Mesenchymal stem cell (in vitro differentiated cells and primary cell): ENCODE measurements at regions not wholly inside any gene's neighbourhood (a gene's known extent, or its start where the extent isn't known, plus 50 kb on each side); places are given as distances from the start of the nearest gene placed in this dataset.

ENCODE experiments used
- DNase-seq: peaks from one replicate; pipeline ENCODE4 v3.0.0-alpha.2; 2013
- H2AFZ ChIP-seq: one replicate; pipeline ENCODE4 v1.6.1; 2013; ENCODE audit warnings: low read depth, mild to moderate bottlenecking, control low read depth, inconsistent platforms, low read length, moderate library complexity
- H2AK5ac ChIP-seq: 2 replicates; pipeline ENCODE4 v1.6.1; 2013; ENCODE audit warnings: low read length, moderate library complexity, mild to moderate bottlenecking, inconsistent platforms; ENCODE audit not compliant: severe bottlenecking
- H2BK120ac ChIP-seq: one replicate; pipeline ENCODE4 v1.6.1; 2013; ENCODE audit warnings: low read depth, mild to moderate bottlenecking, inconsistent platforms, low read length, moderate library complexity
- H2BK12ac ChIP-seq, 2 experiments: one replicate each; pipeline ENCODE4 v1.6.1; 2013; ENCODE audit warnings: inconsistent platforms in 2 of 2, low read length in 2 of 2, mild to moderate bottlenecking in 2 of 2, moderate library complexity in 2 of 2, control low read depth in 1 of 2
- H2BK15ac ChIP-seq: one replicate; pipeline ENCODE4 v1.6.1; 2013; ENCODE audit warnings: mild to moderate bottlenecking, low read depth, inconsistent platforms; ENCODE audit not compliant: poor library complexity, severe bottlenecking
- H2BK5ac ChIP-seq: 2 replicates; pipeline ENCODE4 v1.6.1; 2013; ENCODE audit warnings: low read depth, mild to moderate bottlenecking, low read length, control low read depth, inconsistent platforms; ENCODE audit not compliant: poor library complexity, severe bottlenecking
- H3K14ac ChIP-seq, 2 experiments: one replicate each; pipeline ENCODE4 v1.6.1; 2013; ENCODE audit warnings: inconsistent platforms in 2 of 2, low read length in 2 of 2, control low read depth in 1 of 2, mild to moderate bottlenecking in 1 of 2, moderate library complexity in 1 of 2
- H3K18ac ChIP-seq, 2 experiments: one replicate each; pipeline ENCODE4 v1.6.1; 2013; ENCODE audit warnings: inconsistent platforms in 2 of 2, low read length in 2 of 2, control low read depth in 1 of 2, low read depth in 1 of 2, mild to moderate bottlenecking in 1 of 2
- H3K23ac ChIP-seq, 2 experiments: one replicate each; pipeline ENCODE4 v1.6.1; 2013; ENCODE audit warnings: inconsistent platforms in 2 of 2, low read length in 2 of 2, mild to moderate bottlenecking in 2 of 2, moderate library complexity in 2 of 2, control low read depth in 1 of 2
- H3K27ac ChIP-seq: 2 replicates; pipeline ENCODE4 v1.5.1; 2013; ENCODE audit warnings: mild to moderate bottlenecking, moderate library complexity, low read length, control low read depth, inconsistent platforms; ENCODE audit not compliant: poor library complexity, severe bottlenecking
- H3K27me3 ChIP-seq, 2 experiments: 2 replicates each; pipeline versions ENCODE4 v1.6.1 to v1.7.0; 2013; ENCODE audit warnings: low read length in 2 of 2, mild to moderate bottlenecking in 2 of 2, moderate library complexity in 2 of 2, control low read depth in 1 of 2, inconsistent platforms in 1 of 2; ENCODE audit not compliant: control insufficient read depth in 1 of 2, insufficient read depth in 1 of 2
- H3K36me3 ChIP-seq, 2 experiments: 2 replicates each; pipeline versions ENCODE4 v1.6.1 to v1.7.0; 2013; ENCODE audit warnings: low read length in 2 of 2, control low read depth in 1 of 2, inconsistent platforms in 1 of 2, low read depth in 1 of 2, mild to moderate bottlenecking in 1 of 2; ENCODE audit not compliant: insufficient read depth in 2 of 2, control insufficient read depth in 1 of 2
- H3K4ac ChIP-seq, 2 experiments: one replicate each; pipeline ENCODE4 v1.6.1; 2013; ENCODE audit warnings: inconsistent platforms in 2 of 2, low read length in 2 of 2, mild to moderate bottlenecking in 2 of 2, moderate library complexity in 2 of 2, control low read depth in 1 of 2, low read depth in 1 of 2
- H3K4me1 ChIP-seq: 2 replicates; pipeline ENCODE4 v1.6.1; 2013; ENCODE audit warnings: low read depth, low read length, control low read depth; ENCODE audit not compliant: control insufficient read depth, insufficient read depth
- H3K4me2 ChIP-seq: 2 replicates; pipeline ENCODE4 v1.6.1; 2013; ENCODE audit warnings: low read length, mild to moderate bottlenecking, inconsistent platforms; ENCODE audit not compliant: poor library complexity, severe bottlenecking
- H3K4me3 ChIP-seq, 2 experiments: 2 replicates each; pipeline versions ENCODE4 v1.5.1 to v1.7.0; 2013; ENCODE audit warnings: low read length in 2 of 2, mild to moderate bottlenecking in 2 of 2, control low read depth in 1 of 2, low read depth in 1 of 2; ENCODE audit not compliant: insufficient read depth in 1 of 2
- H3K79me1 ChIP-seq: replicated peaks from 2 replicates; pipeline ENCODE4 v1.6.1; 2013; ENCODE audit warnings: mild to moderate bottlenecking, control low read depth, low read length, inconsistent platforms; ENCODE audit not compliant: poor library complexity, severe bottlenecking
- H3K9ac ChIP-seq: 2 replicates; pipeline ENCODE4 v1.7.0; 2013; ENCODE audit warnings: mild to moderate bottlenecking, low read length, moderate library complexity
- H3K9me3 ChIP-seq: 2 replicates; pipeline ENCODE4 v1.7.0; 2013; ENCODE audit warnings: mild to moderate bottlenecking, low read length; ENCODE audit not compliant: control insufficient read depth
- H4K8ac ChIP-seq: one replicate; pipeline ENCODE4 v1.6.1; 2013; ENCODE audit warnings: inconsistent platforms, mild to moderate bottlenecking, low read length, moderate library complexity
- H4K91ac ChIP-seq: one replicate; pipeline ENCODE4 v1.6.1; 2013; ENCODE audit warnings: mild to moderate bottlenecking, low read length, inconsistent platforms
- WGBS: methylation state at CpG from one replicate; pipeline ENCODE4 v1.1.7; 2013; ENCODE audit warnings: mixed read lengths; 5-methylcytosine and 5-hydroxymethylcytosine counted together

DNA sequence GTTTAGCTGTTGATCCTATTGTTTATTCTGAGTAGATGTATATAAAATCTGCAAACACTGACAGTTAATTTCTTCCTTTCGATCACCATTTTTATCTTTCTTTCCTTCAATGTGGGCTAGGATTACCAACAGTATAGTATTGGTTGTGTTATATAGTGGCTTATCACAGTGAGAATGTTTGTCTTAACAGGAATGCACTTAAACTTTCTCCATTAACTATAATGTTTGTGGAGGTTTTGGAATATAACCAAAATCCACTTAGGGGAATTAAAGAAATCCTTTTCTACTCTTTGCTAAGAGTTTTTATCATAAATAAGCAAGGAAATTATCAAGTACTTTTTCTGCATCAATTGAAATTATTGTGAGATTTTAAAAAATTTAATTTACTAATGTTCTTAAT is 244.6 kb downstream of the LACC1 start:
- H2BK15ac ChIP-seq: no peak overlapping the region
- H3K27me3 ChIP-seq: no peaks in the 10 kb centered on the region
- H3K27ac ChIP-seq: no peak overlapping the region
- H3K9ac ChIP-seq: no peak overlapping the region
- no peak overlapping the region for H2AK5ac ChIP-seq
- H3K4me3 ChIP-seq: no peak overlapping the region
- H2BK5ac ChIP-seq: no peak overlapping the region
- H3K14ac ChIP-seq: no peak overlapping the region
- no CpG with 5 or more reads among the region's 1 CpG for WGBS
- H2BK12ac ChIP-seq: no peak overlapping the region
- H3K79me1 ChIP-seq: no peaks in the 10 kb centered on the region
- DNase-seq: no peak
- no peak overlapping the region for H3K18ac ChIP-seq
- no peak overlapping the region for H3K4ac ChIP-seq
- no peak overlapping the region for H4K91ac ChIP-seq
- H3K23ac ChIP-seq: no peak overlapping the region
- H4K8ac ChIP-seq: no peak overlapping the region
- H3K4me2 ChIP-seq: no peak overlapping the region
- H3K9me3 ChIP-seq: peaks cover 12% of the 10 kb centered on the region
- H2BK120ac ChIP-seq: no peak overlapping the region
- no peak overlapping the region for H2AFZ ChIP-seq
- H3K36me3 ChIP-seq: no peaks in the 10 kb centered on the region
- H3K4me1 ChIP-seq: no peaks in the 10 kb centered on the region

DNA sequence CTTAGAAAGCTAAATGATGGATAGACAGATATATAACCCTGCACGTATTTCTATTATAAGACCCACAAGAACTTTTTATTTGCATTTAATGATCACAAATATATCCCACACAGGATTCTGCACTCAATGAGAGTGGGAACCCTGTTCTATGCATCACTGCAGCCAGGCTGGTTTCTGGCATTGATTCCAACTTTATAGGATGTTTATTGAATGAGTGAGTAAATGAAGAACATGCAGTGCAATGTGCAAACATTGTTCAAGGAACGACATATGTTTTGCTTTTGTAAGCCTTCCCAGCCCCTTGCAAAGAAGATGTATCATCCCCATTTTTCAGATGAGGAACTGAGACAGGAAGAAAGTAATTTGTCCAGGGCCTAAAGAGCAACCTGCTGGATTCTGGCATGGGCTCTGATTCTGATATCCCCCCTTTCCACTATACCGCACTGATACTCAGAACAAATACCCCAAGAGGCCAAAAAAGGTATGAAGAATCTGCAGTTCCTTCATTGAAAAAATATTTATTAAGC is 246.3 kb downstream of the LACC1 start:
- no peak overlapping the region for H3K4me2 ChIP-seq
- no peak overlapping the region for H2BK120ac ChIP-seq
- no peak overlapping the region for H3K18ac ChIP-seq
- no peak overlapping the region for H2AFZ ChIP-seq
- no peak overlapping the region for H2BK12ac ChIP-seq
- H4K8ac ChIP-seq: no peak overlapping the region
- H2AK5ac ChIP-seq: no peak overlapping the region
- no peak overlapping the region for H3K4me3 ChIP-seq
- no peaks in the 10 kb centered on the region for H3K27me3 ChIP-seq
- WGBS: 100% methylated on average over 3 of the region's 3 CpGs
- no peak overlapping the region for H3K14ac ChIP-seq
- H3K79me1 ChIP-seq: no peaks in the 10 kb centered on the region
- H3K27ac ChIP-seq: no peak overlapping the region
- H2BK5ac ChIP-seq: no peak overlapping the region
- H3K23ac ChIP-seq: no peak overlapping the region
- peaks cover 4% of the 10 kb centered on the region for H3K4me1 ChIP-seq
- DNase-seq: no peak
- H3K36me3 ChIP-seq: no peaks in the 10 kb centered on the region
- peaks cover 12% of the 10 kb centered on the region for H3K9me3 ChIP-seq
- H3K4ac ChIP-seq: no peak overlapping the region
- no peak overlapping the region for H2BK15ac ChIP-seq
- no peak overlapping the region for H4K91ac ChIP-seq
- no peak overlapping the region for H3K9ac ChIP-seq

- 97% methylated on average over 6 of the region's 7 CpGs for WGBS
- Histone ChIP-seq H2BK15ac (no peak overlapping the region), H3K36me3 (no peaks in the 10 kb centered on the region), H3K14ac (no peak overlapping the region), H3K27ac (no peak overlapping the region), H4K91ac (no peak overlapping the region), H2AFZ (no peak overlapping the region), H2AK5ac (no peak overlapping the region), H2BK120ac (no peak overlapping the region), H4K8ac (no peak overlapping the region), H3K18ac (no peak overlapping the region), H3K27me3 (no peaks in the 10 kb centered on the region), H3K79me1 (no peaks in the 10 kb centered on the region), H3K9me3 (peaks cover 6% of the 10 kb centered on the region), H3K9ac (no peak overlapping the region), H3K4me3 (no peak overlapping the region), H3K4me2 (no peak overlapping the region), H2BK12ac (no peak overlapping the region), H3K4me1 (peaks cover 7% of the 10 kb centered on the region), H2BK5ac (no peak overlapping the region), H3K23ac (no peak overlapping the region), H3K4ac (no peak overlapping the region)
- DNase-seq: no peak
Measured at GRCh38 chr13:44128552-44129001, 245.0 kb upstream of the SERP2 start.

GRCh38 chr13:44129418-44129817 is 244.2 kb upstream of the SERP2 start:
- peak overlapping the region; percentile 12 for H2AK5ac ChIP-seq
- H2BK5ac ChIP-seq: no peak overlapping the region
- no peak overlapping the region for H3K23ac ChIP-seq
- peaks cover 7% of the 10 kb centered on the region for H3K4me1 ChIP-seq
- no peaks in the 10 kb centered on the region for H3K27me3 ChIP-seq
- H2BK120ac ChIP-seq: no peak overlapping the region
- no peak overlapping the region for H4K91ac ChIP-seq
- DNase-seq: no peak
- no peak overlapping the region for H2AFZ ChIP-seq
- no peak overlapping the region for H3K4me2 ChIP-seq
- no peak overlapping the region for H3K4ac ChIP-seq
- H2BK12ac ChIP-seq: peak overlapping the region in 1 of 2 experiments; percentile 43
- H2BK15ac ChIP-seq: no peak overlapping the region
- H4K8ac ChIP-seq: no peak overlapping the region
- H3K4me3 ChIP-seq: no peak overlapping the region
- no peaks in the 10 kb centered on the region for H3K9me3 ChIP-seq
- H3K18ac ChIP-seq: no peak overlapping the region
- H3K36me3 ChIP-seq: no peaks in the 10 kb centered on the region
- H3K14ac ChIP-seq: no peak overlapping the region
- no peak overlapping the region for H3K9ac ChIP-seq
- no peaks in the 10 kb centered on the region for H3K79me1 ChIP-seq
- H3K27ac ChIP-seq: no peak overlapping the region
- WGBS: 67% methylated on average over 2 of the region's 2 CpGs
